ENCODE measurements at regions not wholly inside any gene's neighbourhood (a gene's known extent, or its start where the extent isn't known, plus 50 kb on each side); places are given as distances from the start of the nearest gene placed in this dataset.

GRCh38 chr15:57772223-57772957 is 65.9 kb downstream of the POLR2M start:
- TF ChIP-seq EZH2 (IDR thresholded peaks at IDR 0.05; ENCODE audit: low read depth) (no peak), CTCF (conservative IDR thresholded peaks at IDR 0.05) (no peak)
- no peaks in the 10 kb centered on the region for H3K79me2 ChIP-seq (ENCODE audit: low read depth)
- no peaks in the 10 kb centered on the region for H3K36me3 ChIP-seq (ENCODE audit: low read depth)
- H3K27ac ChIP-seq: no peak overlapping the region
- H3K9me3 ChIP-seq (ENCODE audit: insufficient read depth, low read depth): no peaks in the 10 kb centered on the region
- POLR2A ChIA-PET (ENCODE audit: unreplicated experiment): no interaction called here
- DNase-seq: no peak
- H3F3A ChIP-seq (ENCODE audit: insufficient read depth, low read depth): no peaks in the 10 kb centered on the region
- H2AFZ ChIP-seq: no peak overlapping the region
- no TSS peak for BruUV-seq (replicated peaks)
- no peaks in the 10 kb centered on the region for H3K4me1 ChIP-seq (replicated peaks; ENCODE audit: insufficient read depth)
- intact Hi-C loops (cut with micrococcal nuclease; ENCODE audit: unreplicated experiment): no loop called here
- H3K4me2 ChIP-seq: no peak overlapping the region
- H3K9me2 ChIP-seq (ENCODE audit: insufficient read depth): no peaks in the 10 kb centered on the region
- CTCF ChIA-PET: no interaction called here
- H3K27me3 ChIP-seq (ENCODE audit: insufficient read depth, low read depth): no peaks in the 10 kb centered on the region
- H3K4me3 ChIP-seq: no peak overlapping the region
- no peaks in the 10 kb centered on the region for H4K20me1 ChIP-seq (ENCODE audit: insufficient read depth)

GRCh38 chr15:57773051-57773450 is 66.5 kb downstream of the POLR2M start:
- Histone ChIP-seq H3K4me1 (replicated peaks; ENCODE audit: insufficient read depth) (no peaks in the 10 kb centered on the region), H3K36me3 (ENCODE audit: low read depth) (no peaks in the 10 kb centered on the region), H3K4me3 (no peak overlapping the region), H3K9me3 (ENCODE audit: insufficient read depth, low read depth) (no peaks in the 10 kb centered on the region), H3K4me2 (no peak overlapping the region), H3K27me3 (ENCODE audit: insufficient read depth, low read depth) (no peaks in the 10 kb centered on the region), H3K79me2 (ENCODE audit: low read depth) (no peaks in the 10 kb centered on the region), H3K27ac (no peak overlapping the region), H3K9me2 (ENCODE audit: insufficient read depth) (no peaks in the 10 kb centered on the region), H2AFZ (no peak overlapping the region), H4K20me1 (ENCODE audit: insufficient read depth) (no peaks in the 10 kb centered on the region), H3F3A (ENCODE audit: insufficient read depth, low read depth) (no peaks in the 10 kb centered on the region)
- TF ChIP-seq CTCF (conservative IDR thresholded peaks at IDR 0.05): no peak
- no peak for TF ChIP-seq EZH2 (IDR thresholded peaks at IDR 0.05; ENCODE audit: low read depth)
- no peak for DNase-seq
- intact Hi-C loops (cut with micrococcal nuclease; ENCODE audit: unreplicated experiment): no loop called here
- no TSS peak for BruUV-seq (replicated peaks)
- ChIA-PET CTCF (no interaction called here), POLR2A (ENCODE audit: unreplicated experiment) (no interaction called here)

GRCh38 chr15:57777003-57777402 is 70.5 kb downstream of the POLR2M start:
- Histone ChIP-seq H3K27me3 (ENCODE audit: insufficient read depth, low read depth) (no peaks in the 10 kb centered on the region), H3K36me3 (ENCODE audit: low read depth) (no peaks in the 10 kb centered on the region), H3K4me2 (no peak overlapping the region), H4K20me1 (ENCODE audit: insufficient read depth) (no peaks in the 10 kb centered on the region), H3F3A (ENCODE audit: insufficient read depth, low read depth) (no peaks in the 10 kb centered on the region), H3K9me2 (ENCODE audit: insufficient read depth) (no peaks in the 10 kb centered on the region), H3K9me3 (ENCODE audit: insufficient read depth, low read depth) (no peaks in the 10 kb centered on the region), H3K79me2 (ENCODE audit: low read depth) (no peaks in the 10 kb centered on the region), H3K4me3 (no peak overlapping the region), H3K4me1 (replicated peaks; ENCODE audit: insufficient read depth) (no peaks in the 10 kb centered on the region), H2AFZ (no peak overlapping the region), H3K27ac (no peak overlapping the region)
- TF ChIP-seq CTCF (conservative IDR thresholded peaks at IDR 0.05) (no peak), EZH2 (IDR thresholded peaks at IDR 0.05; ENCODE audit: low read depth) (no peak)
- intact Hi-C loops (cut with micrococcal nuclease; ENCODE audit: unreplicated experiment): no loop called here
- BruUV-seq (replicated peaks): no TSS peak
- POLR2A ChIA-PET (ENCODE audit: unreplicated experiment): no interaction called here
- DNase-seq: no peak
- CTCF ChIA-PET: no interaction called here

Measured in PC-9 (cell line).